ENCODE measurements at regions not wholly inside any gene's neighbourhood (a gene's known extent, or its start where the extent isn't known, plus 50 kb on each side); places are given as distances from the start of the nearest gene placed in this dataset.

DNA sequence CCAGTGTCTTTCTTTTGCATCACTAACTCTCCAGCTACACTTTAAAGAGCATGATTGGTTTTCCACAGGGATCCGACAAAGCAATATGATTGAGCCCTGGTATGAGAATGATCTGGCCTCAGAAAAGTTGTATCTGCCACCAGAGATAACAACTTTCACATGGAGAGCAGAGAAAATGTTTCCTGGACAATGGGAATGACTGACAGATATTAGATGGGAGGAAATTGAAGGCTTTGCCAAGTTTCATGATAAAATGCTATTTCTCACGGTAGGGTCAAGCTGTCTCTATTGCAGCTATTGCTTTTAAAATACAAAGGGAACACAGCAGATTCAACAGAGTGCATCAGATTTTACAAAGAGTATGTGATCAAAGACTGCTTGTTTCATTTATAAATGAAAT lies 56.4 kb upstream of the GLIS3 start:
- TF ChIP-seq, protein P1, sequence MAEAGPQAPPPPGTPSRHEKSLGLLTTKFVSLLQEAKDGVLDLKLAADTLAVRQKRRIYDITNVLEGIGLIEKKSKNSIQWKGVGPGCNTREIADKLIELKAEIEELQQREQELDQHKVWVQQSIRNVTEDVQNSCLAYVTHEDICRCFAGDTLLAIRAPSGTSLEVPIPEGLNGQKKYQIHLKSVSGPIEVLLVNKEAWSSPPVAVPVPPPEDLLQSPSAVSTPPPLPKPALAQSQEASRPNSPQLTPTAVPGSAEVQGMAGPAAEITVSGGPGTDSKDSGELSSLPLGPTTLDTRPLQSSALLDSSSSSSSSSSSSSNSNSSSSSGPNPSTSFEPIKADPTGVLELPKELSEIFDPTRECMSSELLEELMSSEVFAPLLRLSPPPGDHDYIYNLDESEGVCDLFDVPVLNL (CRISPR knock-in tag; IDR thresholded peaks at IDR 0.05; ENCODE audit: borderline replicate concordance, low read depth), result no peak
- TF ChIP-seq FOXP4 (CRISPR knock-in tag; IDR thresholded peaks at IDR 0.05), result no peak
- TF ChIP-seq, protein P2, sequence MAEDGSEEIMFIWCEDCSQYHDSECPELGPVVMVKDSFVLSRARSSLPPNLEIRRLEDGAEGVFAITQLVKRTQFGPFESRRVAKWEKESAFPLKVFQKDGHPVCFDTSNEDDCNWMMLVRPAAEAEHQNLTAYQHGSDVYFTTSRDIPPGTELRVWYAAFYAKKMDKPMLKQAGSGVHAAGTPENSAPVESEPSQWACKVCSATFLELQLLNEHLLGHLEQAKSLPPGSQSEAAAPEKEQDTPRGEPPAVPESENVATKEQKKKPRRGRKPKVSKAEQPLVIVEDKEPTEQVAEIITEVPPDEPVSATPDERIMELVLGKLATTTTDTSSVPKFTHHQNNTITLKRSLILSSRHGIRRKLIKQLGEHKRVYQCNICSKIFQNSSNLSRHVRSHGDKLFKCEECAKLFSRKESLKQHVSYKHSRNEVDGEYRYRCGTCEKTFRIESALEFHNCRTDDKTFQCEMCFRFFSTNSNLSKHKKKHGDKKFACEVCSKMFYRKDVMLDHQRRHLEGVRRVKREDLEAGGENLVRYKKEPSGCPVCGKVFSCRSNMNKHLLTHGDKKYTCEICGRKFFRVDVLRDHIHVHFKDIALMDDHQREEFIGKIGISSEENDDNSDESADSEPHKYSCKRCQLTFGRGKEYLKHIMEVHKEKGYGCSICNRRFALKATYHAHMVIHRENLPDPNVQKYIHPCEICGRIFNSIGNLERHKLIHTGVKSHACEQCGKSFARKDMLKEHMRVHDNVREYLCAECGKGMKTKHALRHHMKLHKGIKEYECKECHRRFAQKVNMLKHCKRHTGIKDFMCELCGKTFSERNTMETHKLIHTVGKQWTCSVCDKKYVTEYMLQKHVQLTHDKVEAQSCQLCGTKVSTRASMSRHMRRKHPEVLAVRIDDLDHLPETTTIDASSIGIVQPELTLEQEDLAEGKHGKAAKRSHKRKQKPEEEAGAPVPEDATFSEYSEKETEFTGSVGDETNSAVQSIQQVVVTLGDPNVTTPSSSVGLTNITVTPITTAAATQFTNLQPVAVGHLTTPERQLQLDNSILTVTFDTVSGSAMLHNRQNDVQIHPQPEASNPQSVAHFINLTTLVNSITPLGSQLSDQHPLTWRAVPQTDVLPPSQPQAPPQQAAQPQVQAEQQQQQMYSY (CRISPR knock-in tag; IDR thresholded peaks at IDR 0.05), result no peak
- TF ChIP-seq ZNF138 (CRISPR knock-in tag; conservative IDR thresholded peaks at IDR 0.05), result no peak
- TF ChIP-seq NFYB (CRISPR knock-in tag; conservative IDR thresholded peaks at IDR 0.05; ENCODE audit: low read depth), result no peak
- TF ChIP-seq, protein P3, sequence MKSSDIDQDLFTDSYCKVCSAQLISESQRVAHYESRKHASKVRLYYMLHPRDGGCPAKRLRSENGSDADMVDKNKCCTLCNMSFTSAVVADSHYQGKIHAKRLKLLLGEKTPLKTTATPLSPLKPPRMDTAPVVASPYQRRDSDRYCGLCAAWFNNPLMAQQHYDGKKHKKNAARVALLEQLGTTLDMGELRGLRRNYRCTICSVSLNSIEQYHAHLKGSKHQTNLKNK (CRISPR knock-in tag; IDR thresholded peaks at IDR 0.05), result no peak
- TF ChIP-seq, protein P4, sequence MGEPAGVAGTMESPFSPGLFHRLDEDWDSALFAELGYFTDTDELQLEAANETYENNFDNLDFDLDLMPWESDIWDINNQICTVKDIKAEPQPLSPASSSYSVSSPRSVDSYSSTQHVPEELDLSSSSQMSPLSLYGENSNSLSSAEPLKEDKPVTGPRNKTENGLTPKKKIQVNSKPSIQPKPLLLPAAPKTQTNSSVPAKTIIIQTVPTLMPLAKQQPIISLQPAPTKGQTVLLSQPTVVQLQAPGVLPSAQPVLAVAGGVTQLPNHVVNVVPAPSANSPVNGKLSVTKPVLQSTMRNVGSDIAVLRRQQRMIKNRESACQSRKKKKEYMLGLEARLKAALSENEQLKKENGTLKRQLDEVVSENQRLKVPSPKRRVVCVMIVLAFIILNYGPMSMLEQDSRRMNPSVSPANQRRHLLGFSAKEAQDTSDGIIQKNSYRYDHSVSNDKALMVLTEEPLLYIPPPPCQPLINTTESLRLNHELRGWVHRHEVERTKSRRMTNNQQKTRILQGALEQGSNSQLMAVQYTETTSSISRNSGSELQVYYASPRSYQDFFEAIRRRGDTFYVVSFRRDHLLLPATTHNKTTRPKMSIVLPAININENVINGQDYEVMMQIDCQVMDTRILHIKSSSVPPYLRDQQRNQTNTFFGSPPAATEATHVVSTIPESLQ (CRISPR knock-in tag; IDR thresholded peaks at IDR 0.05), result no peak
- TF ChIP-seq NR1H2 (CRISPR knock-in tag; IDR thresholded peaks at IDR 0.05), result no peak
- TF ChIP-seq SP1 (CRISPR knock-in tag; conservative IDR thresholded peaks at IDR 0.05), result no peak
- TF ChIP-seq ETV6 (CRISPR knock-in tag; IDR thresholded peaks at IDR 0.05), result no peak
- no peak for TF ChIP-seq ZNF121 (CRISPR knock-in tag; IDR thresholded peaks at IDR 0.05)
- Mint-ChIP-seq H3K27me3 (ENCODE audit: low read depth) (no peaks in the 10 kb centered on the region), H3K9me3 (peaks cover 13% of the 10 kb centered on the region), H3K4me1 (peaks cover 8% of the 10 kb centered on the region), H3K27ac (no peak overlapping the region), H3K4me3 (no peak overlapping the region), H3K36me3 (no peaks in the 10 kb centered on the region)
- ATAC-seq (no peak), DNase-seq (ENCODE audit: low spot score) (no peak)
- ChIA-PET CTCF (interaction anchor here (1.1 kb wide), 1 partner anchor 393 kb away, joined by 6 read pairs; no protein-coding TSS in a partner anchor), POLR2A (no interaction called here)

DNA sequence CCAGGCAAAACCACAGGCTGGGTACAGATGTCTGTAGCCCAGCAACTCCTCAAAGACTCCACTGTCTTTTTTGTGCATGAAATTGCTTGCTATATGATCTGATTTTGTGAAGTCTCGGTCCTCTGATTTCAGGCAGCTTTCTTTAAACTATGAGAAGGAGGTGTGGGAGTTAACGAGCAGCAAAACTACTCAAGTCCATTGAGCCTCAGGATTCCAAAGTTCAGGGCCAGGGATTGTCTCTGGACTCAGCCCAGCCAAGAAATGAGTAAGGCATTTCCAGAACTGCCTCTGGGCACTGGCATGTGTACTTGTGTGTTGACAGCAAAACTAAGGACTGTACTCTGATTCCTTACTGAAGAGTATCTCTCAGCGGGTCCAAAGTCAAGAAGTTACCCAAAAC lies 53.4 kb upstream of the GLIS3 start:
- H3K27me3 Mint-ChIP-seq (ENCODE audit: low read depth), result no peaks in the 10 kb centered on the region
- no peaks in the 10 kb centered on the region for H3K36me3 Mint-ChIP-seq
- H3K4me3 Mint-ChIP-seq, result no peak overlapping the region
- ChIA-PET CTCF (no interaction called here), POLR2A (no interaction called here)
- H3K27ac Mint-ChIP-seq, result no peak overlapping the region
- peaks cover 13% of the 10 kb centered on the region for H3K9me3 Mint-ChIP-seq
- DNase-seq (ENCODE audit: low spot score), result no peak
- peaks cover 15% of the 10 kb centered on the region for H3K4me1 Mint-ChIP-seq
- ATAC-seq, result no peak
- TF ChIP-seq ZNF232 (CRISPR knock-in tag; IDR thresholded peaks at IDR 0.05) (no peak), HMGA2 (CRISPR knock-in tag; IDR thresholded peaks at IDR 0.05) (no peak), NFYB (CRISPR knock-in tag; conservative IDR thresholded peaks at IDR 0.05; ENCODE audit: low read depth) (no peak), TEAD4 (CRISPR knock-in tag; IDR thresholded peaks at IDR 0.05) (no peak), TCF7 (CRISPR knock-in tag; IDR thresholded peaks at IDR 0.05; ENCODE audit: low read depth) (no peak)
- TF ChIP-seq, protein P2 (CRISPR knock-in tag; IDR thresholded peaks at IDR 0.05), result no peak
- TF ChIP-seq, protein P5, sequence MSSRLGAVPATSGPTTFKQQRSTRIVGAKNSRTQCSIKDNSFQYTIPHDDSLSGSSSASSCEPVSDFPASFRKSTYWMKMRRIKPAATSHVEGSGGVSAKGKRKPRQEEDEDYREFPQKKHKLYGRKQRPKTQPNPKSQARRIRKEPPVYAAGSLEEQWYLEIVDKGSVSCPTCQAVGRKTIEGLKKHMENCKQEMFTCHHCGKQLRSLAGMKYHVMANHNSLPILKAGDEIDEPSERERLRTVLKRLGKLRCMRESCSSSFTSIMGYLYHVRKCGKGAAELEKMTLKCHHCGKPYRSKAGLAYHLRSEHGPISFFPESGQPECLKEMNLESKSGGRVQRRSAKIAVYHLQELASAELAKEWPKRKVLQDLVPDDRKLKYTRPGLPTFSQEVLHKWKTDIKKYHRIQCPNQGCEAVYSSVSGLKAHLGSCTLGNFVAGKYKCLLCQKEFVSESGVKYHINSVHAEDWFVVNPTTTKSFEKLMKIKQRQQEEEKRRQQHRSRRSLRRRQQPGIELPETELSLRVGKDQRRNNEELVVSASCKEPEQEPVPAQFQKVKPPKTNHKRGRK (CRISPR knock-in tag; IDR thresholded peaks at IDR 0.05; ENCODE audit: borderline replicate concordance), result no peak
- TF ChIP-seq, protein P6, sequence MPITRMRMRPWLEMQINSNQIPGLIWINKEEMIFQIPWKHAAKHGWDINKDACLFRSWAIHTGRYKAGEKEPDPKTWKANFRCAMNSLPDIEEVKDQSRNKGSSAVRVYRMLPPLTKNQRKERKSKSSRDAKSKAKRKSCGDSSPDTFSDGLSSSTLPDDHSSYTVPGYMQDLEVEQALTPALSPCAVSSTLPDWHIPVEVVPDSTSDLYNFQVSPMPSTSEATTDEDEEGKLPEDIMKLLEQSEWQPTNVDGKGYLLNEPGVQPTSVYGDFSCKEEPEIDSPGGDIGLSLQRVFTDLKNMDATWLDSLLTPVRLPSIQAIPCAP (CRISPR knock-in tag; IDR thresholded peaks at IDR 0.05), result no peak
